ENCODE measurements at regions not wholly inside any gene's neighbourhood (a gene's known extent, or its start where the extent isn't known, plus 50 kb on each side); places are given as distances from the start of the nearest gene placed in this dataset.

- no peak for DNase-seq (ENCODE audit: low read depth, low spot score)
These were observed 290.3 kb downstream of the CHRM3 start for GRCh38 chr1:239676522-239677273.

GRCh38 chr1:239677362-239677761 lies 291.0 kb downstream of the CHRM3 start:
- no peak for DNase-seq (ENCODE audit: low read depth, low spot score)

- no peak for DNase-seq (ENCODE audit: low read depth, low spot score)
These were observed 291.8 kb downstream of the CHRM3 start for GRCh38 chr1:239678181-239678580.

- no peak for DNase-seq (ENCODE audit: low read depth, low spot score)
These were observed 295.7 kb downstream of the CHRM3 start for GRCh38 chr1:239682046-239682445.

- no peak for DNase-seq (ENCODE audit: low read depth, low spot score)
These were observed 296.6 kb downstream of the CHRM3 start for GRCh38 chr1:239682960-239683359.

GRCh38 chr1:239686386-239686785 lies 300.0 kb downstream of the CHRM3 start:
- DNase-seq (ENCODE audit: low read depth, low spot score), result no peak

- DNase-seq (ENCODE audit: low read depth, low spot score), result no peak
These were observed 309.9 kb downstream of the CHRM3 start for GRCh38 chr1:239696317-239696716.

GRCh38 chr1:239700667-239701066 lies 314.3 kb downstream of the CHRM3 start:
- no peak for DNase-seq (ENCODE audit: low read depth, low spot score)

- no peak for DNase-seq (ENCODE audit: low read depth, low spot score)
These were observed 316.7 kb downstream of the CHRM3 start for GRCh38 chr1:239703075-239703474.

- no peak for DNase-seq (ENCODE audit: low read depth, low spot score)
These were observed 320.0 kb downstream of the CHRM3 start for GRCh38 chr1:239706245-239706892.

- no peak for DNase-seq (ENCODE audit: low read depth, low spot score)
These were observed 321.2 kb downstream of the CHRM3 start for GRCh38 chr1:239707615-239708014.

- DNase-seq (ENCODE audit: low read depth, low spot score), result no peak
These were observed 322.3 kb downstream of the CHRM3 start for GRCh38 chr1:239708622-239709021.

GRCh38 chr1:239711768-239712167 lies 325.4 kb downstream of the CHRM3 start:
- no peak for DNase-seq (ENCODE audit: low read depth, low spot score)

GRCh38 chr1:239717097-239717917 lies 330.9 kb downstream of the CHRM3 start:
- no peak for DNase-seq (ENCODE audit: low read depth, low spot score)

GRCh38 chr1:239717918-239718184 lies 331.5 kb downstream of the CHRM3 start:
- DNase-seq (ENCODE audit: low read depth, low spot score), result no peak

- DNase-seq (ENCODE audit: low read depth, low spot score), result no peak
These were observed 332.2 kb downstream of the CHRM3 start for GRCh38 chr1:239718571-239718970.

GRCh38 chr1:239718997-239719628 lies 332.7 kb downstream of the CHRM3 start:
- DNase-seq (ENCODE audit: low read depth, low spot score), result no peak

GRCh38 chr1:239719642-239720258 lies 333.4 kb downstream of the CHRM3 start:
- no peak for DNase-seq (ENCODE audit: low read depth, low spot score)

GRCh38 chr1:239722035-239722434 lies 335.7 kb downstream of the CHRM3 start:
- no peak for DNase-seq (ENCODE audit: low read depth, low spot score)

GRCh38 chr1:239723776-239724367 lies 337.5 kb downstream of the CHRM3 start:
- DNase-seq (ENCODE audit: low read depth, low spot score), result no peak

- no peak for DNase-seq (ENCODE audit: low read depth, low spot score)
These were observed 339.0 kb downstream of the CHRM3 start for GRCh38 chr1:239725371-239725770.

Data from smooth muscle cell of the brain vasculature (primary cell).